ENCODE measurements at regions not wholly inside any gene's neighbourhood (a gene's known extent, or its start where the extent isn't known, plus 50 kb on each side); places are given as distances from the start of the nearest gene placed in this dataset.

GRCh38 chr18:28582724-28583123 is 405.8 kb upstream of the CDH2 start:
- 0% methylated on average over 2 of the region's 2 CpGs for WGBS (ENCODE audit: low lambda C conversion rate)
- POLR2A ChIA-PET, result no interaction called here
- no peak for TF ChIP-seq POLR2G (IDR thresholded peaks at IDR 0.05; ENCODE audit: low read depth, low read length)
- no peak for TF ChIP-seq ZBTB43 (CRISPR knock-in tag; conservative IDR thresholded peaks at IDR 0.05)
- TF ChIP-seq HES4 (CRISPR knock-in tag; IDR thresholded peaks at IDR 0.05; ENCODE audit: borderline replicate concordance), result no peak
- TF ChIP-seq KLF15 (CRISPR knock-in tag; IDR thresholded peaks at IDR 0.05; ENCODE audit: borderline replicate concordance), result no peak
- TF ChIP-seq MBNL3 (CRISPR knock-in tag; conservative IDR thresholded peaks at IDR 0.05), result no peak
- TF ChIP-seq HHEX (CRISPR knock-in tag; IDR thresholded peaks at IDR 0.05), result no peak
- no peak for TF ChIP-seq RAD21 (CRISPR knock-in tag; IDR thresholded peaks at IDR 0.05)
- TF ChIP-seq ONECUT2 (CRISPR knock-in tag; IDR thresholded peaks at IDR 0.05), result no peak
- no peak for TF ChIP-seq E2F2 (CRISPR knock-in tag; IDR thresholded peaks at IDR 0.05; ENCODE audit: borderline replicate concordance)
- no peak for DNase-seq (ENCODE audit: low spot score)
- no peaks in the 10 kb centered on the region for H3K9me3 ChIP-seq (ENCODE audit: low read length)
- ATAC-seq, result no peak
- intact Hi-C loops (cut with micrococcal nuclease; ENCODE audit: unreplicated experiment), result no loop called here
- H3K27me3 ChIP-seq (ENCODE audit: control insufficient read depth in 1 of 2, insufficient read depth in 2 of 2, low read length in 2 of 2), result no peaks in the 10 kb centered on the region
- H3K4me2 ChIP-seq (ENCODE audit: low read depth, low read length), result no peak overlapping the region
- no peaks in the 10 kb centered on the region for H3K36me3 ChIP-seq (replicated peaks in 1 of 2; ENCODE audit: control insufficient read depth in 1 of 2, insufficient read depth in 2 of 2, low read length in 2 of 2)
- FAIRE-seq, result no peak
- H4K20me1 ChIP-seq (ENCODE audit: insufficient read depth, low read length), result no peaks in the 10 kb centered on the region
- no peaks in the 10 kb centered on the region for H3K79me2 ChIP-seq (ENCODE audit: insufficient read depth, low read length)
- H2AFZ ChIP-seq (ENCODE audit: low read length), result no peak overlapping the region
- H3K27ac ChIP-seq (ENCODE audit: extremely low read length, insufficient read depth, low read length), result no peak overlapping the region
- H3K4me3 ChIP-seq (replicated peaks in 1 of 3; ENCODE audit: insufficient read depth in 1 of 3, low read depth in 2 of 3, low read length in 3 of 3), result no peak overlapping the region
- CTCF ChIA-PET (ENCODE audit: low intra/inter-chr PET ratio, low total read pairs), result no interaction called here
- no peak overlapping the region for H3K9ac ChIP-seq (ENCODE audit: insufficient read depth, low read depth, low read length)
- in situ Hi-C loops (cut with HindIII; ENCODE audit: extremely low pct_ligation_motif_present, low pct_unique_long_range_greater_than_20kb), result no loop called here
- BruUV-seq (replicated peaks), result no TSS peak
- H3K4me1 ChIP-seq (ENCODE audit: insufficient read depth, low read length), result no peaks in the 10 kb centered on the region
